HG03135 (cell line): ENCODE measurements at regions not wholly inside any gene's neighbourhood (a gene's known extent, or its start where the extent isn't known, plus 50 kb on each side); places are given as distances from the start of the nearest gene placed in this dataset.

Source experiments
- ATAC-seq: cut with Tn5 transposase; IDR thresholded peaks from one replicate; pipeline ENCODE4 v1.9.1; 2021; ENCODE audit warnings: mild to moderate bottlenecking, moderate library complexity; ENCODE audit not compliant: unreplicated experiment

DNA sequence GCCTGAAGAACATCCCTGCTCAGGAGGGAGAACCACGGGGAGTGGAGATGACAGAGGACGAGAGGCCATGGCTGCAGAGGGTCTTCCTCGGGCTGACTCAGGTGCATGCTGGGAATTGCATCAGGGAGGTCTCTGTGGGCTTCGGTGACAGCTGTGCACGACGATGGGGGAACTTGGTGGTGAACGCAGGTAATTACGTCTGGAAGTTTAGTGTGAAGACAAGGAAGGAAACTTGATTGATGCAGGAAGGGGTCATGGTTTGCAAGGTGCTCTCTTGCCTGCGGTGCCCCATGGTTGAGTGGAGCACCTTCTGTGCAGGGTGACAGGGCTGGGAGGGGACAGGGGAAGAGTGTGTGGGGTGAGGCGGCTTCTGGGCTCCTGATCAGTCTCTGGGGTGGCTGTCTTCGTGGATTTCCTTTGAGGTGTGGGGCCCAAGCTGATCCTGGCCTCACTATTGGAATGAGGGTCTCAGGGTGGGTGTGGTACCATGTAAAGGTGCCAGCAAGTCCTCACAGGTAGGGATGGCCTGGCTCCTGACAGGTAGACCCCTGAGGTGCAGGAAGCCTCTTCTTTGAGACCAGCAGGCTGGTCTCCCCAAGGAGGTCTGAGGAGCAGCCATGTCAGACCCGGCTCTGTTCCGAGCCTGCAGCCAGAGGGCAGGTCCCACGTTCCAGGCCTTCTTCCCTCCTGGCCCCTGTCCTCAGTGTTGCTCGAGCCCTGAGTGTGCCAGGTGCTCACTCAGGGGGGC lies 1020.1 kb downstream of the TBC1D22A start:
- no peak for ATAC-seq

DNA sequence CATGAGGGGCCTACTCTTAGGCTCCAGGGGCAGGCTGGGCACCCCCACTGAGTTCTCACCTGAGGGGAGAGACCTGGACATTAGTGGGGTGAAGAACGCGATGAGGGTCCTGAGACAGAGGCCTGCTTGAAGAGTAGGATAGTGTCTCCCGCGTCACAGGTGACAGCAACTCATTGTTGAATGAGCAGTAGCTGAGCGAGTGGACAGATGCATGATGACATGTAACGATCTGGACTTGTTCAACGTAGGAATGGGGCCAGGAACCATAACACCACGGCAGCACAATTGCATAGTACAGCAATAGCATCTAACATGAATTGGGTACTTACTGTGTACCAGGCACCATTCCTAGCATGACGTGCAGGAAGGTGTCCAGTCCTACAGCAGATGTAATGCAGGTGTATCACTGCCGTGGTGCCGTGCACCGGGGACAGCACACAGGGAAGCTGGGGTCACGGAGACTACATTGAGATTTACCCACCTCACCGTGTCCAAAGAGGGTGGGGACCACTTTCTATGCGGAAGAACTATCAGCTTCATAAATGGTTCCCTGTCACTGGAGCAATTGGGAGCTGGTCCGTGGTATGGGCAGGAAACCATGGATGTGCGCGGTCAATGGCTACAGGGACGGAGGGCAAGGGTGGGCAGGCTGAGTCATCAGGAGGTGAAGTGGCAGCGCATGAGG lies 1019.1 kb downstream of the TBC1D22A start:
- no peak for ATAC-seq

DNA sequence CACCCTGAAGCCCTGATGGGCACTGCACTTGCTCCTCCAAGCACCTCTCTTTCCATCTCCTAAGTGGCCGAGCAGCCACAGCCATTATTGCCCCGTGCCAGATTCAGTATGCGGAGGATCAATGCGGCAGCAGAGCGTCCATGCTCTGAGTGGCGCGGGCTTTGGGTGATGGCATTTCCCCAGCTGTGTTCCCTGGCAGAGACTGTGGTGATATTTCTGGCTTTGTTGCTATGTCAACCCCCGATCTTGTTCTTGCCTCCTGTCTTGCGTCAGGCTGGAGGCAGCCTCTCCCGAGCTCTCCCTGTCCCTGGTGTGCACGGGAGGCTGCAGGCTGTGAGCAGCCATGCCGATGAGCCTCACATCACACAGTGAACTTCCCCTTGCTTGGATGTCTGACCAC lies 1018.6 kb downstream of the TBC1D22A start:
- ATAC-seq = no peak

DNA sequence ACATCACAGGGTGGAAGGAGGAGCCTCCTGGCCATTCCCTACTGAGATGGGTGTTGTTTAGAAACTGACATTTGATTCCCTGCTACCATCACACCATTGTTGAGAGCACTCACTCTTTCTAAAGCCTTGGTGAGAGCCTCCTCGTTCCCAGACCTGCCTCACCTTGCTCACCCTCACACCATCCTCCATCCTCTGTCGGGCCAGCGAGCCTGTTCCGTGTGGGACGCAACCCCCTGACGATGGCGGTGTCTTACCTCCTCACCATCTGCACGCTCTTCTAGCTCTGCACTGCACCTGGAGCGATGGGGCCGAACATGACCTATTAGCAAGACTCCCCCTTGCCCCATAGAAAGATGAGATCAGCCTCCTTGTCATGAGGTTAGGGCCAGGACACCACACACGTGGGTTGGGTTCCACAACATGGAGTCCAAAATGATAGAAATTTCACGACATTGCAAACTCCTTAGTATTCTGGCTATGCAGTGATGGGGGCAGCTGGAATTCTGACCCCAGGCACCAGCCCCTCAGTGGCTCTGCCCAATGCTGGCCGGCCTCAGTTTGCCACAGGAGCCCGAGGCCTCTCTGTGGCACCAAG lies 1017.9 kb downstream of the TBC1D22A start:
- no peak for ATAC-seq

GRCh38 chr22:47779474-47779873 lies 1017.0 kb downstream of the TBC1D22A start:
- no peak for ATAC-seq

- ATAC-seq = no peak
Observed at GRCh38 chr22:47778160-47778658, 1015.8 kb downstream of the TBC1D22A start.

DNA sequence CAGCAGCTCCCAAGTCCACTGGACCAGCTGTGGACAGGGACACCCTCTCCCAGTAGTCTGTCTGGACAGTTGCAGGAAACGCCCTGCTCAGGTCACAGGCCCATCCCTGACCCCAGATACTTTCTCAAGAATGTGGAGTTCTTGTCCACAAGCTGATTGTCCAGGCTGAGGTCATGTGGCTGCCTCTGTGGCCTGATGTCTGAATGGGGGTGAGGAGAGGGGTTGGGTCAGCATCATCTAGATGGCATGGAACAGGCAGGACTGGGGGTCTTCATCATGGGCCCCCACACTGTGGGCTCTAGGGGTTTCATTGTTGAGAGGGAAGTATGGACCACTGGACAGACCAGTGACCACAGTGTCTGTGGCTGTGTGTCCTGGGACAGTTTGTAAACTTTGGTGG lies 1015.0 kb downstream of the TBC1D22A start:
- no peak for ATAC-seq

DNA sequence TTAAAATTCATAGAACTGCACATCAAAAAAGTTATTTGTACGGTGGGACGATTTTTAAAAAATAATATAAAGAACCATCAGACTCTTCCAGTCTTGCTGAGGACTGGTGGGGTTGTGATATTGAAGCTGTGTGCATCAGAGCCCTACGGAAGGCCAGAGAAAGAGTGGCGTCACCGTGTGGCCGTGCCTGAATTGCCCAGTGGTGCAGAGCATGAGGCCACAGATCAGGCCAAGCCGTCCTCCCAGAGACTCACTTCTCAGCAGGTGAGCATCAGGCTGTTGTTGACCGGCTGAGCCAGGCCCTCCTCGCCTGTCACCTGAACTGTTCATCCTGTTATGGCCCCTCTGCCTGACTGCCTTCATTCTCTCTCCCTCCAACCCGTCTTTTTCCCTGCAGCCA lies 1013.9 kb downstream of the TBC1D22A start:
- no peak for ATAC-seq

DNA sequence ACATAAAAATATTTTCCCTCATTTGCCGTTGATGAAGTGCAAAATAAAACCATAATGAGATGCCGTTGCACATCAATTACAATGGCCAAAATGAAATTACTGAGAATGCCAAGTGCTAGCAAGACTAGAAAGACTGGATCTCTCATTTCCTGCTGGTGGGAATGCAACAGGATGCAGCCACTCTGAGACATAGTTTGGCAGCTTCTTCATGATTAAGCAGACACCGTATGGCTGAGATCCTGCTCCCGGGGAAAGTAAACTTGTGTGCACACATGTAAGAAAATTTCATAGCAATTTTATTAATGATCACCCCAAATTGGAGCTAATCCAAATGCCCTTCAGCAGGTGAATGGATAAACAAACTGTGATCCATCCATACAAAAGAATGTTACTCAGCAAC lies 1013.2 kb downstream of the TBC1D22A start:
- no peak for ATAC-seq

DNA sequence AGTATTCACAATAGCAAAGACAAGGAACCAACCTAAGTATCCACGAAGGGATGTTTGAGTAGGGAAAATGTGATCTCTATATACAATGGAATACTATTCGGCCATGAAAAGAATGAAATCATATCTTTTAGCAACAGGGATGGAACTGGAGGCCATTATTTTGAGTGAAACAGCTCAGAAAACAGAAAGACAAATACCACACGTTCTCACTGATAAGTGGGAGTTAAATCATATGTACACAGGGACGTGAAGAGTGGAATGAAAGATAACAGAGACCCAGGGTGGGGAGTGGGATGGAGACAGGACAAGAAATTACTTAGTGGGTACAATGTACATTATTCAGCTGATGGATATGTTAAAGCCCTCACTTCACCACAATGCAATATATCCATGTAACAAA lies 1012.7 kb downstream of the TBC1D22A start:
- ATAC-seq = no peak

GRCh38 chr22:47773635-47774034 lies 1011.2 kb downstream of the TBC1D22A start:
- no peak for ATAC-seq

DNA sequence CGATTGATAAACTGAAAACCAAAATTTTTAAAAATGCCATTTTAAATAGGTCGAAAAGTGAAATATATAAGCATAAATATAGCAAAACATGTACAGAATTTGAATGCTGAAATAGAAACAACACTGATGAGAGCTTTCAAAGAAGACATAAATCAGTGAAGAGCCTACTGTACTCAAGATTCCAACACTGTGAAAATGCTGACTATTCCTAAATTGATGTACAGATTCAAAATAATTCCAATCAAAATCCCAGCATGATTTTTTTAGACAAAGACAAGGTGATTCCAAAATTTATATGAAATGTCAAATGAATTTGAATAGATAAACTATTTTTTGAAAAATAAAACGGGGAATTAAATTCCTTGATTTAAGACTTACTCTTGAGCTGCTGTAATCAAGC lies 1010.4 kb downstream of the TBC1D22A start:
- no peak for ATAC-seq

GRCh38 chr22:47769652-47770051 lies 1007.2 kb downstream of the TBC1D22A start:
- no peak for ATAC-seq

- ATAC-seq = no peak
Observed at GRCh38 chr22:47768027-47768426, 1005.6 kb downstream of the TBC1D22A start.

DNA sequence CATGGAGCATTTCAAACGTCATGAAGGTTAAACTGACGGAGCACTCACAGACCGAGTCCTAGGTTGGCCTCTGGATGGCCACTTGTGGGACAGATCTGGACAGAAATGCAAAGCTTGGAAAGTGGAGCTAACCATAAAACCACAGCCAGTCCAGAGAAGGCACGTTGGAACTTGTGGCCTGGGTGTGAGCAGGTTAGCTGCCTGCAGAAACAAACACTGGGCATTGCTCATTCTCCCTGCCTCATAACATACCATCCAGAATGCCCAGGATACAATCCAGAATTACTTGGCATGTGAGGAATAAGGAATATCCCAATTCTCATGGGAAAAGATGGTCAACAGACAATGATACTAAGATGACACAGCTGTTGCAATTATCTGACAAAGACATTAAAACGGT lies 1005.0 kb downstream of the TBC1D22A start:
- no peak for ATAC-seq

- ATAC-seq = no peak
Observed at GRCh38 chr22:47765757-47766156, 1003.3 kb downstream of the TBC1D22A start.

DNA sequence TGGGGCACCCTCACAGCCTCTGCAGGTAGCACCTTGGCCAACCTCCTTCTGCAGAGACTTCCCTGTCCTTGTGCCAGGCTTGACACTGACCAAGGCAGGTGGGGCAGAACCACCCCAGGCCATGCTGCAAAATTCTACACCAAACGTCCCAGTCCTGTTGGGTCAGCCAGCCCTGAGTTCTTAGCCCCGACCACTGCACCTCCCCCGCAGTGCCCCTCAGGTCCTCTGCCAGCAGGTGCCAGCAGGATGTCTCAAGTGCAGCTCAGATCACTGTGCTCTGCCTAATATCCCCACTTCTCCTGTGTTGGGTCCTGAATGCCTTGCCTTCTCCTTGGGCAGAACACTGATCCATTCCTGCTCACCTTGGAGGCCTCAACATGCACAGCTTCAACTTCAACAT lies 999.7 kb downstream of the TBC1D22A start:
- no peak for ATAC-seq

GRCh38 chr22:47759909-47760308 lies 997.5 kb downstream of the TBC1D22A start:
- no peak for ATAC-seq

- no peak for ATAC-seq
Observed at GRCh38 chr22:47757741-47758140, 995.3 kb downstream of the TBC1D22A start.

DNA sequence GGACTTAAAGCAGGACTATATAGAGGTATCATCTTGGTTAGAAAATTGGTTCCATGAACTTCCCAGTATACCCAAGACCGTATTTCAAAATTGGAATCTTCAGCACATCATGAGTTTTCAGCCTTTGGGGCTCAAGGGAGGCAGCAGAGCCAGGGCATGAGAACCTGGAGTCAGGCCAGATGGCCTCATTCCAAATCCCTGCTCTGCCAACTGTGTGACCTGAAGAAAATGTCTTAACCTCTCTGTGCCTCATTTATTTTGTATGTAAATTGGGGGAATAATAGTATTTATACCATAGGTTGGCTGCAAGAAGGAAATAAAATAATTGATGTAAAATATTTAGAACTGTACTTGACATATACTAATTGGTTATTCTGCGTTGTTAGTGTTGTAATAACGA lies 987.6 kb downstream of the TBC1D22A start:
- no peak for ATAC-seq

GRCh38 chr22:47748957-47749356 lies 986.5 kb downstream of the TBC1D22A start:
- ATAC-seq = no peak

DNA sequence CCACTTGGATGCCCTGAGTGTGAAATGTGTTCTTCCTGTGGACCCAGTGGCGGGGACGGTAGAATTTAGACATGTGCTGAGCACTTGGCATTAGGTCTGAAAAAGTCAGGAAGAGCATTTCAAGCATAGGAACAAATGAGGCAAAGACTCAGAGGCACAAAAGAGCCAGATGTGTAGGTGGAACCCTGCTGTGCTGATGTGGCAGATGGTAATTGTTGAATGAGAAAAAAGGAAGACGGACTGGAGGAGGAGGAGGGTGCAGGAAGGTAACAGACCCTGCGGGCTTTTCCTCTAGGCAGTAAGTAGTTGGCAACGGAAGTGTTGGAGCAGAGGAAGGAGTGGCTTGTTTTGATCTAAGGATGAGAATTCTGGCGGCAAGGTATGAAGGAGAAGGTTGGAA lies 985.8 kb downstream of the TBC1D22A start:
- no peak for ATAC-seq
